HG03097 (cell line): ENCODE measurements at regions not wholly inside any gene's neighbourhood (a gene's known extent, or its start where the extent isn't known, plus 50 kb on each side); places are given as distances from the start of the nearest gene placed in this dataset.
A peak's percentile ranks its signal among the peaks of the same experiment; 100 is the strongest.

Source experiments
- ATAC-seq: cut with Tn5 transposase; IDR thresholded peaks from one replicate; pipeline ENCODE4 v1.9.1; 2021; ENCODE audit not compliant: unreplicated experiment, low FRiP score

DNA sequence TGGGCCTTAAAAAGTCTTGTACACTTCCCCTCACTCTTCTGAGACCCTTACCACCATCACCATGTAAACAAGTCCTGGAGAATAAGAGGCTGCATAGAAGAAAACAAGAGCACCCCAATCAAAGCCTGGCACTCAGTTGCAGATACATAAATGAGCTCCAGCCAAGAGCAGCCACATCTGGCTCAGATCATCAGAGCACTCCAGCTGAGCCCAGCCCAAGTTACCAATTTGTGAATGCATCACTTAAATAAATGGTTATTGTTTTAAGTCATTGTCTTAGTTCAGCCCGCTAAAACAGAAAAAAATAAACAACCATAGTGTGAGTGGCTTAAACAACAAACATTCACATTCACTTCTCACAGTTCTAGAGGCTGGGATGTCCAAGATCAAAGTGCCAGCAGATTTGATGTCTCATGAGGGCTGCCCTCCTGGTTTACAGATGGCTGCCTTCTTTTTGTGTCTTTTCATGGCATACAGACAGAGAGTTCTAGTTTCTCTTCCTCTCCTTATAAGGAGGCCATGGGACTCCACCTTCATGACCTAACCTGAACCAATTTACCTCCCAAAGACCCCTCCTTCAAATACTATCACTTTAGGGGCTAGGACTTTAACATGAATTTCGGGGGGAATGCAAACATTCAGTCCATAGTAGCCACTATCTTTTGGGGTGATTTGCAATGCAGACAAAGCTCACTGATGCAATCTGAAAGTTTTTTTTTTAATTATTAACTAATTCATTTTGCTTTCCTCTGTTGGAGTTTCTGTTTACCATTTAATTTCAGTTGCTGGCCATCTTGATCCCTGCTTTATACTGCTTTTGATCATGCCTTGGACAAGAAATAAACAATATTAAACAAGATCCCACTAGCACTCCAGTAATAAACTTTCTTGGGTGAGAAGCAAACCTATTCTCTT is 187.5 kb upstream of the ACVR2A start:
- no peak for ATAC-seq

DNA sequence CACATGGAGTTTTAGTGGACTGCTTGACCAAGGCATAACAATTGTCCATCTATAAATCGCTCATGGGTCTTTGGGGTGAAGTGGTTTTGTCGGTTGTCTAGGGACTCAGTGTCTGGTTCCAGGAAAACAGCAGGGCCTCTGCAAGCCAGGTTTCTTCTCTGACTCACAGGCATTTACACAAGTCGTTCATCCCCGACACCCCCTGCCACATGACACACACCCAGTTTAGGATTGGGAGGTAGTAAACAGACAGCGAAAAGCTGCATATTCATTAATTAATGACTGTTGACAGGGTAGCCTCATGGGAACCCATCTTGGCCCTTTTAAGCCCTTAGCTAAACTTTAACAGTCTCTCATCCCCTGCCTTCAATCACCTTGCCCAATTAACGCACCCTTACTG is 194.8 kb upstream of the ACVR2A start:
- no peak for ATAC-seq

DNA sequence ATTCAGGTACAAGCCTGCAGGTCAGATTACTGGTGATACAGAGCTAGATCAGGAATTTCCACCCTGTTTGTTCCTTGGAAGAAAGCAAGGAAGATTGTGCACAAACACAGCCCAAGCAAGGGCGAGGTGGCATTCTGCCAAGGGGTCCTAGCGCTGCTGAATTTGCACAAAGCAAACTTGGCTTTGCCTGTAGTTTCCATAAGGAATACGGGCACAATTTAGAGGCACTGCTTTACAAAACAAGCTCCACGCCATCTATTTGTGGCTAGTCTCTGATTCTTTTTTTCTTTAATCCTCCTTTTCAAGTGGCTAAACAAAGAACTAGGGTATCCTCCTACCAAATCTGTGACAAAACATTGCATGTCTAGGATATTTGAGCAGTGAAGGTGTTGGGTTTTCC is 195.5 kb upstream of the ACVR2A start:
- no peak for ATAC-seq

DNA sequence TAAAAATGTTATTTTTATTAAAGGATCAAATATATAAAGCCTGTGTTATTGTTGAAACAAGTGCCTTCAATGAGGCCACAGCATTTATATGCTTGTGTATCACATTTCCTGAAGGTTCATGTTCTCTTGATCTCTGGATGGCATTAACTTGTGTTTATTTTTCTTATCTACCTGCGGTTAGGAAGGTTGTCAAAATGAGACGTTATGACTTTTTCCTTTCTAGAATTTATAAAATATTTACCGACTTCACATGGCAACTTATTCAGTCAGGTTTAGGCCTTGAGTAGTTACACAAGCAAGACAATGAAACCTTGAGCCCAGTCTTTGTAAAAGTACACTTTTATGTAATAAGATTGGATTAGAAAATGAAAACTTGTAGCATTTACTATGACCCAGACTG is 196.4 kb upstream of the ACVR2A start:
- ATAC-seq: no peak

DNA sequence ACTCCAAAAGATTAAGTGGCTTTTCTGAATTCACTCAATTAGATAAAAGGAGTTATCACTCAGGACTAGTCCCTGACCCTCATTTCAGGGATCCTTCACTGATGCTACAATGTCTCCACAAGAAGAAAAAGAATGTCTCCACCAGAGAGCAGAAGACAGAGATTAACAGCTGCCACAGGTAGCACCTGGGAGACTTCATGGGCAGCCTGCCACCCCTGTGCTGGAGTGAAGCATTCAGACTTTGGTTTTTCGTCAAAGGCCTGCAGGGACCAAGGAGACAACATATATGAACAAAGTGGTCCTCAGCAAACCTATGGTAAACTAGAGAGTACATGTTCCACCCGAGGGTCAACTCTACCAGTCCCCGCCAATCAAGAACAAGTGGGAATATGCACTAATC is 197.0 kb upstream of the ACVR2A start:
- ATAC-seq: no peak

DNA sequence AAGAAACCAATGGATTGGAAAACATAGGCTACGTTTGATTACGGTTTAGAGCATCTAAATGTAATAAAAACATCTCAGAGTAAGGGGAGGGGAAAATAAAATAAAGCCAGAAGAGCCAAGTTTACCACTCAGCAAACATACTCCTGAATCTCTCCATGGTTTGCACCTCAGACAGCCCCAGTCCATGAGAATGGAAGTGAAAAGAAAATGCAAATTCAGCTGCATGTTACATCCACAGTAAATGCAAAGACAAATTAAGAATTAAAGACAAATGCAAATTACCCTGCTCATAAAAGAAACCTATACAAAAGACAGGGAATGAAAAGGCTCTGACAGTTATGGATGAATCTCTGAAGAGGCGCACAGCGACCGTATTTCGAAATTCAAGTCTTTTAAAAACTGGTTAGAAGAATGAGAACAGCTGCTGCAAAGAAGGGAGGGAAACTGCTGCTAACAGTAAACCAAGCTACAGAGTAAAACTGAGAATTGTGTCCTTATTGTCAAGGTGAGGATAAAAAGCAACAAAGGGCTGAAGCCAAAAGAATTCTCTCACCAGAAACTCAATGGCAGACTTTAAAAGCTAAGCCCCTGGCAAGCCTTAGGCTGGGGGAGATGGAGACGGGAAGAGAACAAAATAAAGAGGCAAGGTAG is 197.9 kb upstream of the ACVR2A start:
- ATAC-seq: no peak

DNA sequence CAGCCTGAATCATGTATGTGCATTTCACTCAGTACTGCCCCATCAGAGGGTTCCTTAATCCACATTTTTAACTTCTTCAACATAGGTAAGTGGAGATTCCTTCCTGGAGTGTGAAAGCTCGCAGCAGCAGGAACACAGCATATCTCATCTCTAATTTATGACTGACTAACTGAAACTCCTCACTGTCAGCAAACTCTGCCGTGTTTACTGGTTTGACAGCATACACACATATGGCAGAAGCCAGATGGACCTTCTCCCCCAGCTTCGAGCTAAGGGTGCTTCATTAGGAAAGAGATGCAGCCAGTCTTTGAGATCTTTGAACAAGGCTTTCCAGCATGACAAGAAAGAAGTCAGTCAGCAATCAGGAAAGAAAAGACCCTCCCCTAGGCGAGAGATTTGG is 200.3 kb upstream of the ACVR2A start:
- ATAC-seq: no peak

DNA sequence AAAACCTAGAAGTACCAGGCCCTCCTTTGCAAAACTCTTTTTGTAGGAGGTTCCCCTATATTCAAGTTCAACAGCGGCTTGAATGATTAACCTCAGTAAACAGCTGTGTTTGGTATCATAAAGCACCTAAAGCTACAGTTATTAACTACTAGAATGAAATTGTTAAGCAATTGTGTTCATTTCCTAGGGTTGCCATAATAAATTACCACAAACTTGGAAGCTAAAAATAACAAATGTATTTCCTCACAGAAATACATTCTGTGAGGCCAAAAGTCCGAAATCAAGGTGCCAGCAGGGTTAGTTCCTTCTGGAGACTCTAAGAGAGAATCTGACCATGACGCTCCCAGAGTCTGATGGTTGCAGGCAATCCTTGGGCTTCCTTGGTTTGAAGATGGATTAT is 202.1 kb upstream of the ACVR2A start:
- ATAC-seq: no peak

DNA sequence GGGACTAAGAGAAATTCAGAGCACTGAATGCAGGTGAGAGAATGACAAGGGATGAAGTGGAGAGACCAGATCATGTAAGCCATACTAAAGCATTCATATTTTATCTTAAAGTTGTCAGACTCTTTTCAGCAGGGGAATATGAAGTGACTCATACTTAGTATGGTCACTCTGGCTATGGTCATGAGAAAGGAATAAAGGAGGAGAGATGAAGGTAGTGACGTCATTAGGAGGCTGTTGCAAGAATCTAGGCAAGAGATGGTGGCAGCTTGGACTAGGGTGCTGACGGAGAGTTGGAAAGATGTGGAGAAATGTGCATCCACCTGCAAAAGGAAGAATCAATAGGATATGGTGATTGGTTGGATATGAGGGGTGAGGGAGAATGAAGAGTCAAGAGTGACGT is 203.2 kb upstream of the ACVR2A start:
- no peak for ATAC-seq

DNA sequence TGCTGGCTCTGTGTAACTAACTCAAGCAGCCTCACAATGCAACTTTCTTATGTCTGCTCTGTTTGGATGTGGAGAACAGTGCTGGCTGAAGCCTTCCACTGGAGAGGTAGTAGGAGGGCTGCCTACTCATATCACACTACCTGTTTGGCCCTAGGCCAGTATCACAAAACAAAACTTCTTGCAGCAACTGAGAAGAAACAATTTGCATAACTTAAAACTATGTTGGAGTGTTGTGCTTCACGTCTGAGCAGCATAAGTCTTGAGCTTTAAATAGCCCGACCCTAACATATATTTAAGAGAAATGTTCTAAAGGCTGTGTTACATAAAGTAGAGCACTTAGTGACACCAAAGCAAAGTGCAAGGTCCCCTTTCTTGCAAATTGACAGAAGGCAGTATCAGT is 204.9 kb upstream of the ACVR2A start:
- peak; percentile 63 for ATAC-seq

DNA sequence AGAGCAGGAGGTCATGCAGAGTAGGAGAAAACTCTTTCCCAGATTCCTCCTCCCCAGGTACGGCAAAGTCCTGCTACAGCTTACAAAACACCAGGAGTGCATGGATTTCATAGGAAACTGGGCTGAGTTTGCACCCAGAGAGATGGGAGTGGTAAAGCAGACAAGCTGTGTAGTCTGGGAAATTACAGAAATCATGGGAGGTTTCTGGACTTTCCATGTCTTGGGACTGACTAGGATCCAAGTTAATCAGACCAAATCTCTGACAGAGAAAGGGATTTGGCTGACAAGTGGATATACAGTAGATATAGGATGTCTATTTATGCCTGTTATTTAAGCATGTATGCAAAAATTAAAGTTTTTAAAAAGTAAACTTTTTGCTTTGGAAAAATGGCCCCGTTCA is 205.4 kb upstream of the ACVR2A start:
- no peak for ATAC-seq

DNA sequence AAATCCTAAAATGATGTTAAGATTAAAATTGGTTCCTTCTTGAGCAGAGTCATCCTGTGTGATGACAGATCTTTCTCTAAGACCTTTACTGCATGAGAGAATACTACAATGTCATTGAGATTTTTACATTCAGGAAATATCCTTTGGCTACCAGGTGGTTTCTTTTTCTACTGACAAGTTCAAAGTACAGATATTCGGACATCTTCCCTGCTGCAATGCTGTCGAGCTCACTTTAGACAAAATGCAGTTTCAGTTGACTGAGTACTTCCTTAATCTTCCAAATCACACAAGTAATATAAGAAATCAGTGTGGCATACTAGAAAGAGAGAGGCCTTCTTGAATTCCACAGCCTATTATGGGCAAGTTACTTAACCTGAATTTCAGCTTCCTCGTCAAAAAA is 207.9 kb upstream of the ACVR2A start:
- no peak for ATAC-seq

DNA sequence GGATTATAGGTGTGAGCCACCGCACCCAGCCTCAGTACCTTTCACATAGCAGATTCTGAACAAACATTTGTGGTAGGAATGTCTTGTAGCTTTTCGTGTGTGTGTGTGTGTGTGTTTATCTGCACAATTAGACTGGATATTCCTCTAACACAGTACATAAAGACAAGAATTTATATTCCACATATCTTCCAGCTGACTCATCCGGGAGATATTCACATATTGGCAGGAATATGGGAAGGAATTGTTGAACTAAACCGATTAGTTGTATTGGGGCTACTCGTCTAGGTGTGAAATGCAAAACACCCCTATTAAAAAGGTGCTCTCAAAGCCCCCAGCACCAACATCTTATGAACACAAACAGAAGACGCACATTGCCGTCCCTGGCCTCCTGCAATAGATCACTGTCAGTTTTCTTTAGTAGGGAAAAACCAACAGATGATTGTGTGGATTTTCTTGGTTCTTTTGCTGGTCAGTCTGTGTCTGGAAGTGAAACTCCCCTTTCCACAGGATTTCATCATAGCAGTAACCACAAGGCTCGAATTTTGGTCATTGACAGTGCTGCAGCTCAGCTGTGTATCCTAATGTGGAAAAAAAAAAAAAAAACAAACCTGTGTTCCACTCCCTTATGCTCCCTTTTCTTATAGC is 208.5 kb upstream of the ACVR2A start:
- no peak for ATAC-seq

DNA sequence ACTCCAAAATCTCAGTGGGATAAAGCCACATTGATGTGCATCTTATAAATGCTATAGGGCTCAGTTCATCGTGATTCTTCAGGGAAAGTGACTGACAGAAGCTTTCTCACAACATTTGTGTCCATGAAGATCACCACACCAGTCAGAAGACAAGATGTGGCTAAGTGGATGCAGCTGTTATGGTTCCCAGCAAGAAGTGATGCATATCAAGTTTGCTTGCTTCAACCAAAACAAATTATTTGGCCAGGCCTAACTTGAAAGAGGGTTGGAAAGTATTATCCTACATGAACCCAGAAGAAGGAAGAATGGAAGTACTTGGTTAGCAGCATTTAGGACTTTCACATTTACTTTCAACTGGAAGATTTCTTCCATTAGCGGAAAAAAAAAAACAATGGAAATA is 210.0 kb upstream of the ACVR2A start:
- no peak for ATAC-seq

DNA sequence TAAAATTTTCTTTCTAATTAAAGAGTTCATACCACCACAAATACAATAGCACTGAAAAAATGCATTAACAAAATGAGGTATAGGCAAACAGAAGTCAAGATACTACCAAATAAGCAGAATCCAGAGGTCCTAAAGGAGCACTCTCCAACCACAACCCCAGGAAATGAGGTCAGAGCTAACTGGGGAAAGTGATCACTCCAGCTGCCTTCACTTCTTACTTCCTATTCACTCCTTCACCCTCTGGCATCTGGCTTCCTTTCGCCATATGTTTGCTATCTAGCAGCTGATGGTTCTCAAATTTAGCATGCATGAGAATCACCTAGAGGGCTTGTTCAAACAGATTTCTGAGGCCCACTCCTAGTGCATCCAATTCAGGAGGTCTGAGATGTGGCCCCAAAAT is 212.6 kb upstream of the ACVR2A start:
- ATAC-seq: no peak

DNA sequence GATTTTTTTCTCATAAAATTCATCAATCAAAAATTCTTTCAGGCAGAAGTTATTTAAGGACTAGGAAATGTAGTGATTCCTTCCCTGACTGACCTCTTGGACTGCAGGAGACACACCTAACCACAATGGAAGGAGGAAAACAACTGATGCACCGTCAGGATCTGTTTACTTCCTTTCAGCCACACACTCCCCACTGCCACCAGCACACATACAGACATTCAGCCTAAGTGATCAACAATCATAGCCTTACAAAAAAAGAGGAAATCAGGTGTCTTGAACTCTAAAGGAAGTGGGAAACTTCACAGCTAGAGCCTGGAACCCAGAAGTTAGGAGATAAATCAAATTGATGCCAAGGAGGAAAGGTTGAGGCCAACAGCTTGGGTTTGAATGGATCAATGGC is 213.5 kb upstream of the ACVR2A start:
- no peak for ATAC-seq

DNA sequence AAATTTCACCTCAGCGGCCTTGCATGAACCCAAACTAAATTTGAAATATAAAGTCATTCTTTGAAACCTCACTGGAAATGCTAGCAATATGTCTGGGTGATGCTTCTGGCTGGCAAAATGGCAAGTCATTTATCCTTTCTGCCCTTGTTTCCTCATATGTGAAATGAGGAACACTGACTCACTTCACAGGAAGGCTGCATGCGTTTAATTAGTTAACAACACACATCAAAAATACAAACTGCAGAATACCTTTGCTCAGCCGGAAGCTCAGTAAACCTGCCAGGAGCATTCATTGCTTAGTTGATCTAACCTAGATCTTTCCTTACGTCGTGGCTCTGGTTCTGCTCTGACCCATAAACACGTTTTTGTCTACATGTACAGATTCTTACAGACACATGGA is 214.2 kb upstream of the ACVR2A start:
- no peak for ATAC-seq

DNA sequence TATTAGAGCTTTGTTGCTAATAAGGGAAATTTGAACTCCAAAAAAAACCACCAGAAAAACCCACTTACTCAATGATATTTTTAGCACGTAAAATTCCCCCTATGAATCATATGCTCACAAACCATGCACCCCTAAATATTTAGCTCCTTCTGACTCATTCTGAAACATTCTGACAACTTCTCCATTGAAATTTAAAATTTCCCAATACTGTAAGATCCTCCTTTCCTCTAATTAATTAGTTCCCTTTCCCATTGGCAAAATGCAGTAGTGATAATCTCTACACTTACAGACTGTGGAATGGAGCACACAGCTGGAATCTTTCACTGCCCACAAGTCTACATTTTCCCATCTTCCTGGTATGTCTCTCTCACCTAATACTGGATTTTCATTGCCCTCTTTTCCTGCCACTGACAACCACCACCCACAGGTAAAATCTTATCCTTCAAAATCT is 215.8 kb upstream of the ACVR2A start:
- ATAC-seq: no peak

DNA sequence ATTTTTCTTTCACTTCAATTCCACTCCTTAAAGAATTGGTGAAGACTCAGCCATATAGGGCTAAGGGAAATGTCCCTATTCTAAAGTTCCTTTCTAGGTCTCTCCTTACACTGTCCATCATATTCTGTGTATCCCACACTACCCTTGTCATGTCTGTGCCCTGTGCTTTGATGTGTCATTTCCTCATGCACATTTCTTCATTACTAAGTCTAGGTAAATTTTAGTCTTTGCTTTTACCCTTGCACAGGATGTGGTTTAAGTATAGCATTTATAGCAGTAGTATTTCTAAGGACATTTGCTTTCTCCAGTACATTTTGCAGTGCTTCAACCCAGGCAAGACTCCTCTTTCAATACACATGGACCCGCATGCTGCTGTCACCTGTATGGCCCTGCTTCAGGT is 221.5 kb upstream of the ACVR2A start:
- ATAC-seq: peak; percentile 92

DNA sequence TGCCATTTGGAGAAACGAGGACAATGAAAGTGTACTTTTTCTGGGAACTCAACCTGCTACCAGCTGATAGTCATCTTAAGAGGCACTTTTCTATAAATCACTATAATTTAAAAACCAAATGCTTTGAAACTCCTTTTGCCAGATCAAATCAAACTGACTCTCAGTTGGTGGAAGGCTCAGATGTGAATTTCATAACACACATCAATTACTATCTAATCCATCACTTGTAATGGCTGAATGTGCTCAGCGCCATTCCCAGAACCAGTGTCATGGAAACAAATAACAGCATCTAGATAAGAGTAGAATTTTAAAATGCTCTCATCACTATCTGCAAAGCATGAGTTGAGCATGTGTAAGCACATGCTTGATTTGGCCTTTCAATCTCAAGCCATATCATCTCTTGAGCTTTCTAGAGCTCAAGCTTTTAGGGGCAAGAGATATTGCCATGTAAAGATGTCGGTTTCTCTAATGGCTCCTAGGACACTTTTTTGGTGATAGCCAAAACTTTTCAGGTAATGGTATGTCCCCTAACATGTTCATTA is 223.1 kb upstream of the ACVR2A start:
- ATAC-seq: no peak

DNA sequence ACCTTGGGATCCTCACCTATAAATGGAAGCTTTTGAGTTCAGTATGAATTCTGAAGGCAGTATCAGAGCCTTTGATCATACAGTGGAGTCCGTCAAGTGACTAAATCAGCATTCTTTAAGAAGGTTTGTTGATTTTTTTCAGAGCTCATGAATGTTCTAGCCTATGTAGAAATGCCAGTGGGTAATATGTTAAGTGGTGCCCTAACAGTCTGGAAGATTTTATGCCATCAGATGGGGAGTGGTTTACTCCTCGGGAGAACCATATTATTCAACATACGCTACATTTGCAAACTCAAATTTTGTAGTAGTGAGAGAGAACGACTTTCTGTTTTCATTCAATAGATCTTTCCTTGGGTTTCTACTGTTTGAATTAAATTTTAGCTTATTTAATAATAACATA is 225.0 kb upstream of the ACVR2A start:
- ATAC-seq: no peak
